ENCODE measurements at regions not wholly inside any gene's neighbourhood (a gene's known extent, or its start where the extent isn't known, plus 50 kb on each side); places are given as distances from the start of the nearest gene placed in this dataset.
"Not testable (repeated sequence)": the region's sequence is repeated elsewhere in the genome, so short reads cannot be mapped to it uniquely, and the experiment has no call there.

DNA sequence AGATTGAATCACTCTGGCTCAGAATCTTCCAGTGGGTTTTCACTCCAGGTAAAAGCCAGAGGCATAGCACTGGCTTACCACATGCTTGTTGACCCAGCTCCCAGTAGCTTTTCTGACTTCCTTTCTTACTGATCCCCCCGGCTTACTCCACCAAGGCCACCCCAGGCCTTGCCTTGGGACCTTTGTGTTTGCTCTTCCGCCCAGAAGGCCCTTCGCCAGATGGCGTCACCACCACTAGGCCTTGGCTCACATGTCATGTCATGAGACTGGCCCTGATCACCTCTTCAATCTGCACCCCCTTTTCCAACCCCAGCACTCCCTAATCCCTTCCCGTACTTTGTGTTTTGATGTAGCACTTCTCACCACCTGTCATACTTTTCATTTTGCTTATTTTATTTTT is 98.5 kb upstream of the UMPS start:
- DNase-seq (ENCODE audit: low read depth, low spot score) = no peak

DNA sequence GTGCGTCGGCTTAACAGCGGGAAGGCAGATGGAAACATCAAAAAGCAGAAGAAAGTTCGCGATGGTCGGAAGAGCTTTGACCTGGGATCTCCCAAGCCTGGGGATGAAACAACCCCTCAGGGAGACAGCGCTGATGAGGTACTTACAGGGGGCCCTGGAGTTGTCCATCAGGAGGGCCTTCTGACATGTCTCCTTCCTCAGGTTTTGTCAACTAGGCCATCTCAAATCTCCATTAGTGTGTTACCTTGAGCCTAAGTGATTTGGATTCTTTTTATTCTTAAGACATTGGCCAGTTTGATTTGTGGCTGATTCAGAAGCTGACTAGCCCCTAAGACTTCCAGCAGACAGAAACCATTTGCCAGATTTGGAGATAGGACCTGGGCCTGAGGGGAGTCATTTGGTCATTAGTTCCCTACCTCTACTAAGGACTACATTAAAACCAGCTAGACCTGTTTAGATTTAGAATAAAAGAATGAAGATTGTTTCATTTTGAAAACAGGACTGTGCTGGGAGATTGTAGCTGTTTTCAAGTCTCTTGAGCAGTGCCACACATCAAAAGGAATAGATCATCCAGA is 97.6 kb upstream of the UMPS start:
- DNase-seq (ENCODE audit: low read depth, low spot score) = no peak

DNA sequence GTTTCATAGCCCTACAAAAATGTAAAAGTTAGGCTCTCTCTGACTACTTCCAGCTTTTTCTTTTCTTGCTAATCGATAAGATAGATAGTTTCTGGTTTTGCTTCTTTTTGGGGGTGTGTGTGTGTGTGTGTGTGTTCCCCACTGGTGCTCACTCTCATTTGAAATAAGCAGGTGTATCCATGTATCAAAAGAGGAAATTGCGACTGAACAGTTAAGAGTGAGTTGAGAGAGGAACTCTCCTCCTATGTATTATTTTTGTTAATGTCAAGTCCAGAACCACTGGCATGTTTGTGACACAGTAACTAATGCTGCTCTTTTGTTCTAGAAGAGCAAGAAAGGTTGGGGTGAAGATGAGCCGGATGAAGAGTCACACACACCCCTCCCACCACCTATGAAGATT is 96.7 kb upstream of the UMPS start:
- DNase-seq (ENCODE audit: low read depth, low spot score) = no peak

DNA sequence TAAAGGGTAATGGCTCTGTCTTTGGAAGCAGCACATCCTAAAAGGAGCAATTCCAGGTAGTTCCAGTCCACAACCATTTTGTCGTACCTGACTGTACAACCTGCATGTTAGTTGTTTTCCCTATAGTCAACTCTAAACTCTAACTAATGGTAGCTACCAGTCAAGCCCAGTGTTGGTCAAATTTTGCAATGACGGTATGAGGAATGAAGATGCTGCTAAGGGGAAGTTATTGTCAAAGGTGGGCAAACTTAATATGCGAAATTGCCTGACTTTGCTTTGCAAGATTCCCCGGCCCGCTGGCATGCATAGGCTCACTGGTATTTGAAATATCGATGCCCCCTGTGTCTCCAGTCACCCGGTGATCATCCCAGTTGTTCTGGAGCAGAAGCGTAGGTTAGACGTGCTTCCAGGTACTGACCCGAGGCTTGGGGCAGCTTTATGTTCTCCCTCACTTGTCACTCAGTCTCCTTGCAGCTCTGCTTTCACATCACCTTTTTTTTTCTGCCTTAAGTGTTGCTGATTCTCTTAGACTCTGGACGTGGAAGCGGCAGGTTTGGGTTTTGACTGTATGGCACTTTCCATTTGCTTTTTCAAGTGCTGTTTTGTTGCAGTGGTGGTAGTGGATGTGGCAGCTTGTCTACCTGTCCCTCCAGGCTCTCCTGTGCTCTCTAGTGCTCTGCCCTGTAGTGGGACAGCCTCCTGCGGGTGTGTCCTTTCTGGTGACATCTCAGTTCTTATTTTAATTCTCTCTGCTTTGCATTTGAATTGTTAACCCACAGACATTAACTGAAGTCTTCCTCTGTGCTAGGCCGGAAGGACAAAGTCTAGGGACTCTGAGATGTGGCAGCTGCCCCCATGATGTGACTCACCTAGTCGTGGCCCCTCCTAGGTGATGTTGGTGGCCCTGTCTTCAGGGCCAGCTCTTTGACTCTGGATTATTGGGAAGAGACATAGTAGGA is 95.8 kb upstream of the UMPS start:
- DNase-seq (ENCODE audit: low read depth, low spot score) = no peak

DNA sequence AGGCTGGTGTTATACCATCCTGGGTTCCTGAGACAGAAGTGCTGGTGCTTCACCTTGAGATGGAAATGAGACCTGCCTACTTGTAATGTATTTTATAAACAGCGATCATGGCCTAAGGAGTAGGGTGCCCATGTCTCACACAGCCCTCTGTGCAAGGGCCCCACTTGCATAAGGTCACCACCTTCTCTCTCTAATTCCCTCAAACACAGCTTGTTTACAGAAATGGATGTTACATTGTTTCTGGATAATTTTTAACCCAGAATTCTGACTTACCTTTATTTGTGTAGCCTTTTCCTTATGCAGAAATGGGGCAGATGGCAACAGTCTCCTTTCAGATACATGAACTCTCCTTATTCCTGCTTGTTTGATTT is 95.1 kb upstream of the UMPS start:
- no peak for DNase-seq (ENCODE audit: low read depth, low spot score)

DNA sequence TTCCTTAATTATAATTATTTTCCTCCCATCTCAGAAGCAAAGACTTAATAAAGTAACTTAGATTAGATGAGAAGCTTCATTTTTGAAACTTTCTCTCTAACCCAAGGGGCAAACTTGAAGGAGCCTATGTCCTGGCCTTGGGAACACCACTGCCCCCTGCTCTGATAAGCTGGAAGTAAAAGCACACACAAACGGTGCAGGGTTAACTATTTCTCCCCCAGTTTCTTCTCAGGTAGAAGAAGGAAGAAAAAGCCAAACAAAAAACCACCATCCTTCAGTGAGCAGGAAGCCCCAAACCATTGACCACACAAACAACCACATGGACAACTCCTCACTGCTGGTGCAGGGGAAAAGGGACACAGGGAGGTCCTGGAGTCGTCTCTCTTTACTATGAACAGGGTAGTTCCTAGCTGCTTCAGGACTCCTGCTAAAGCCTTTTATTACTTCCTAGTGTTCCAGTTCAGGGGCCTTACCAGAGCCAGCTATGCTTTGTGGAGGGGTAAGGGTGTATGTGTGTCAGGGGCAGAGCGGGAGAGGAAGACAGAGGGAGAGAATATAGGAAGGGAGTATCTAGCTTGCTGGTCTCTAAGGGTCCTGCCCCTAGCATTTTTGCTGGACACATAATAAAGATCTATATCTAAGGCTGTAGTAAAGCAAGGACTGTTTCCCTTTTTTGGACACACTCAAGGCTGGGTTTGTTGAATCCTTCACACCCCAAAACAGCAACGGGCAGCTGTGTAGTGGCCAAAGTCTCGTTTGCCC is 94.0 kb upstream of the UMPS start:
- DNase-seq (ENCODE audit: low read depth, low spot score) = no peak

DNA sequence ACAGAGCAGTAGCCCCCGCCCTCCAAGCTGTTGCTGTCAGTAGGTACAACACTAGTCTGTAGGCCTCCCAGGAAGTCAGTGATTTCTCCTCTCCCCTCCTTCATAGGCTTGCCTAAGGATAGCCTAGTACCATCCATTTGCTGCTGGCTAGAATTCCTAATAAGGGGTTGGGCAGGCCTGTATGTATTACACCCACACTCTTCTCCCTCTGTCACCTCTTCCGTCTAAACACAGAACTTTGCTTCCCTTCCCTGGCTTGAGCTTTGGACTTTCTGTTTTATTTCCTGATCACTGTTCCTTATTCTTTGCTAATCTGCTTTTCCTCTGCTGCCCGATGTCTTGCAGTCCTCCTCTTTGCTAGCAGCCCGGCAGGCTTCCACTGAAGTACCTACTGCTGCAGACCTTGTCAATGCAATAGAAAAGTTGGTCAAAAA is 93.4 kb upstream of the UMPS start:
- DNase-seq (ENCODE audit: low read depth, low spot score) = no peak

DNA sequence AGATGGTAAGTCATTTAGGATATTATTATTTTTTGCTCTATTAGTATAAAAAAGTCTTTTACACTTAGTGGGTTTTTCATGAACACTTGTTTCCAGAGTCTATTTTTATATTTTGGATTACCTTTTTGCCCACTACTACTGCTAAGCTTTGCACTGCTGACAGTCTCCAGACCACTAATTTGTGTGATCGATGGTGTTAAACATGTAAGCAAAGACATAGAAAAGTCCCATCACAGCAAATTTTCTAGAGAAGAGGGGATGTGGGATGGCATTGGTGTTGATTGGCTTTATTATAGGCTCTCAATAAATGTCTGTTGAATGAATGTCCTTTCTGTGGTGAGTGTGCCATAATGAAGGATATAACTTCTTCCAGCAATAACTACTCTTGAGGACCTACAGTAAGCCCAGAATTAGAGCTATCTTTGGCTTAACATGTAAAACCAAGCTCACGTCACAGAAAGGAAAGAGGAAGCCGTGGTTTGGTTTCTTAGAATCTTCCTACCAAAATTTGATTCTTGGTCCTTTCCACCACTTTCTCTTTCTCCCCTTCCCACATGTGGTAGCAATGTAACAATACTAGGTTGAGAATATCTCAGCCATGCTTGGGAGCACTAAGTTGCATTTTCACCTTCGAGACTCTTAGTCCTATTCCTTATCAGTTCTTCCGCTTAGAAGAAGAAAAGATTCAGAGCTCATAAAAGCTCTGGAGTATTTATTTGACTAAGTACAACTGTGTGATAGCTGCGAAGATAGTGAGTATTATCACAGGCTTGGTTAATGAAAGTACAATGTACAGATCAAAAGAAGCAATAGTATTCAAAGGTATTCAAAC is 90.6 kb upstream of the UMPS start:
- no peak for DNase-seq (ENCODE audit: low read depth, low spot score)

DNA sequence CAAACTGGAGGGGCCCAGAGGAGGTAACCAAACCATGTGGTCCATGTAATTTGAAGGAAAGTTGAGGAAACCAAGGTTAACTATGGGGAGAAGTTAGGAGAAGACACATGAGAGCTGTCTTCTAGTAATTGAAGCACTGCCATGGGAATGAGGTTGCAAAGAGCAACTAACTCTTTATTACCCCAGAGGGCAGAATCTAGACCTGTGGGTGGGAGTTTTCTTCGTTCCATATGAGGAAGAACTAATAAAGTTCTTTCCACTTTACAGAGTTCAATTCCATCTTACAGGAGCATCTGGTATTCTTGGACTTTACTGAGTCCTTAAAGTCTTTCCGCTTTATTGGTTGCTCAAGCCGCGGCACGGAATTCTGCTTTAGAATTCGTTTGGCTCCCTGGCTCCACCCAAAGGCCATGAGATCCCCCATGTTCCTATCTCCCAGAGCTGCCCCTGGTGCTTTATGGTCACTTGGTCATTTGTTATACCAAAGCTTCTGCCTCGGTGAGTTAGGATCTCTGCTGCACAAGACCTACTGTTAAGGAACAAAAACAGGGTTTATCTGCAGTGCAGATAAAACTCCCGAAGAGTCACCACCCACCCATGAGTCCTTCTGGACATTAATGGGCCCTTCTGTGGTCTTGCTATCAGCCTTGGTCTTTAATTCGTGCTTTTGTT is 89.5 kb upstream of the UMPS start:
- no peak for DNase-seq (ENCODE audit: low read depth, low spot score)

DNA sequence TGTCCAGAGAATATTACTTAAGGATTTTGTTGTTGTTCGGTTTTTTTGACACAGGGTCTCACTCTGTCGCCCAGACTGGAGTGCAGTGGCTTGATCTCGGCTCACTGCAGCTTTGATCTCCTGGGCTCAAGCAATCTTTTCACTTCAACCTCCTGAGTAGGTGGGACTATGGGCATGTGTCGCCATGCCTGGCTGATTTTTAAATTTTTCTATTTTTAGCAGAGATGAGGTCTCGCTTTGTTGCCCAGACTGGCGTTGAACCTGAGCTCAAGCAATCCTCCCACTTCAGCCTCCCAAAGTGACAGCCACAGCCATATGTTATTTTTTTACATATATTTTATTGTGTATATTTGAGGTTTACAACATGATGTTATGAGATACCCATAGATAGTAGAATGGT is 86.8 kb upstream of the UMPS start:
- DNase-seq (ENCODE audit: low read depth, low spot score) = no peak

DNA sequence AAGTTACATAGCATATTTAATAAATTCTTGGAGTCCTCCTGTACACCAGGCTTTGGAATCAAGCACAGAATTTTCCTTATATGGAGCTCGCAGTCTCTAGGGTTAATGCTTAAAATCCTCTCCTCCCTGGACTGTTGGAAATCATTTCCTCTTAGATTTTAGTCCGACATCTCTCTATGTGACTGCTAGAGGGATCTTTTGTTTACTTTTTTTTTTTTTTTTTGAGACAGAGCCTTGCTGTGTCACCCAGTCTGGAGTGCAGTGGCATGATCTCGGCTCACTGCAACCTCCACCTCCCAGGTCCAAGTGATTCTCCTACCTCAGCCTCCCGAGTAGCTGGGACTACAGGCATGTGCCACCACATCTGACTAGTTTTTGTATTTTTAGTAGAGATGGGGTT is 84.1 kb upstream of the UMPS start:
- not testable (repeated sequence) for DNase-seq (ENCODE audit: low read depth, low spot score)

DNA sequence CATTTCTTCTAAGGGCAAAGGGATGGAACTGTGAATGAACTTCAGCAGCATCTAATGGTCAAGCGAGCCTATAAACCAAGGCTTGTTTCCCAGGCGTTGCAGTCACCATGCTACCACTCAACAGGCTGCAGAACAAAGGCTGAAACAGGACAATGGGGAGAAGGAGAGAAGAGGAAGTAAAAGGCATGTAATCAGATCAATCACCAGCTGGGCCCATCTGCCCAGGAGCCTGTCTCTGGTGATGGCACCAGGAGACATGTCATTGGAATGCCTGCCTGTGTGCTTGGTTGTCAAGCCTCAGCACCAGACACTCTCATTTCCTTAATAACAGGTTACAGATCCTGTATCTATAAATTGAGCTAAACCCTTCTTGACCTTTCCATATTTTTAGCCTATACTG is 81.7 kb upstream of the UMPS start:
- no peak for DNase-seq (ENCODE audit: low read depth, low spot score)

DNA sequence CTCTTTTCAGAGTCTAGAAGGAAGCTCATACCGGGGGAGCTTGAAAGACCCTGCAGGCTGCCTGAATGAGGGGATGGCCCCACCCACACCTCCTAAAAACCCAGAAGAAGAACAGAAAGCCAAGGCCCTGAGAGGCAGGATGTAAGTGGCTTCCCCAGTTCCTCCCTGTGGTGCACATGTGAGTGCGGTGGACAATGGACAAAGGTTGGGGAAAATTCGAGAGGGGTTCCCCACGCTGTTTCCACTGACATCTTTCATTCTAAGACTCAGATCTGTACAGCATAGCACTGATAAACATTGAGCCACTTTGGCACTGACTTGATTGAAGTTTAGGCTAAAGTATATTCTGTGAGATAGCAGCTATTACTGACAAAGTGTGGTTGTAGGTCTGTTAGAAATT is 79.5 kb upstream of the UMPS start:
- DNase-seq (ENCODE audit: low read depth, low spot score) = no peak

DNA sequence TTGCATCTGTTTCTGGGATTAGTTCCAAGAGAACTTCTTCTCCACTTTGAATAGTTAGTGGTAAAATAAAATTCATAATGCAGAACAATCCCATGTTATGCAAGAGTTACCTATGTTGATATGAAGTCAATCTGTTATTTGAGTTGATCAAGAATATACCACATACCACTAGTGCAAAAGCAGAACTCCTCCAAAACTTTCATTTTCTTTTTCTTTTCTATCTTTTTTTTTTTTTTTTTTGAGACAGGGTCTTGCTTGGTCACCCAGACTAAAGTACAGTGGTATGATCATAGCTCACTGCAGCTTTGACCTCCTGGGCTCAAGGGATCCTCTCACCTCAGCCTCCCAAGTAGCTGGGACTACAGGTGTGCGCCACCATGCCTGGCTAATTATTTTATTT is 78.8 kb upstream of the UMPS start:
- not testable (repeated sequence) for DNase-seq (ENCODE audit: low read depth, low spot score)

DNA sequence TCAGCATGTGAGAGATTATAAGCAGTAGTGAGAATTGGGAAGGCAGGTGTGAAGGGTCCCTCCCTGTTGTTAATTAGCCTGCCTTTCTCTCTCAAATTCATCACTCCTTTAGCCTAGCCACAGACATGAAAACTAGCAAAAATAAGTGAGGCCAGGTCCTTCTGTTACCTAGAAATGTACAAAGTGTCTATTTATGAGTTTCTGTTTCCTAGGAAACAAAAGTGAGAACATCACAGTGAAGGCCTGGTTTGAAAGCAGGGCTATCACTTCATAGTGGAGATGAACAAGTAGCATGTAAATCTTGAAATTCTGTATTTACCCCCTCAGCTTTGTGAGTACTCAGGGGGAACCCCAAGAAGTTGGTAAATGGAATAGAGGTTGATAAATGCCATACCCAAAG is 78.2 kb upstream of the UMPS start:
- DNase-seq (ENCODE audit: low read depth, low spot score) = no peak

DNA sequence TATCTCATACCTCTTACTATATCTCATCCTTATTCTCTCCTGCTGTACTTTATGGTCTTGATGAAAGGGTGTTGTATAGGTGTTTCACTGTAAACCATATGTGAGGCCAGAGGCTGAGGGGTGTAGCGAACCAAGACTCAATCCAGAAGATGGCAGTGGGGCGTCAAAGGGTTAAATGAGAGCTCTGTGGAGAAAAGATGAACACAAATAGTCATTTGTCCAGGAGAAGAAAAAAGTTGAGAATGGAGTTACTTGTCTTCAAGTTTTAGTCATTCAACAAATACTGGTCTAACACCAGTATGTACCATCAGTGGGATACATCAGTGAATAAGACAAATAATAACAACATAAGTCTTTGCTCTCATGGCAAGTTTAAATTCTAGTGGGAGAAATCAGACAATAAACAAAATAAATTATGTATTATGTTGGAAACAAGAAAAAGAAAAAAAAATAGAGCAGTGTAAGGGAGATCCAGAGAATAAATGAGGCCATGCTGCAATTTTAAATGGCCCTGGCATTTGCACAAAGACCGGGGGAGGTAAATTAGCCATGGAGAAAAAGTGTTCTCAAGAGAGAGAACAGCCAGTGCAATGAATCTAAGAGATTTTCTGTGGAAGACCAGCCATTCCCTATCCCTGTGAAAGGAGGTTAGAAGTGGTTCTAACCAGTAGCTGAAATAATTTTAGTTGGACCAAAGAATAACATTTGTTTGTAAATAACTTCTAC is 77.0 kb upstream of the UMPS start:
- no peak for DNase-seq (ENCODE audit: low read depth, low spot score)

DNA sequence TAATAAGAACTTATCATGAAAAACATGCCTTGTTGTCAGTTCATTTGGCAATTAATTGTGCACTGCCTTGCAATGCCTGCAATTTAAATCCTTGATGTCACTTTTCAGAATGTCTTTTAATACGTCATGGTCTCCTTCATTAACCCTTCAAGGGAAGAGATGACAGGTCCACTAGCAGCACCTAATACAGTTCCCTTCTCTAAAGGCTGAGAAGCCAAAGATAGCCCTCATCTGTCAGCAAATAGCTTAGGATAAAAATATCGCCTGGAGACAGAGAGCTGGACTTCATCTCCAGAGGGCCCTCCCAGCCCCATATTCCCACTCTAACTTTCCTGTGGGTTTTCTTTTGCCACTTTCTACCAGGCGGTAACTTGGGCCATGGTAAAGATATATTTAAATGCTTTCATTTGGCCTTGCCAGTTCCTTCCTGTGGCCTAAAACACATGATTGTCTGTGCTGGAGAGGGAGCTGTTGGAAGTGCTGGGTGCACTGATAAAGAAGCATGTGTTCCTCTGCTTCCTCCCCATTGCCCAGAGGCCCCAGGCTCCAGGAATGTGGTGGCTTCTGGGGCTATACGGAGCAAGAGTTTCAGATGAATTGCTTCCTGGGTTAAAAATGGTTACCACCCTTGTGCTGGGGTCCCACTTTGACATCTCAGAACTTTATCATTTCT is 76.3 kb upstream of the UMPS start:
- DNase-seq (ENCODE audit: low read depth, low spot score) = no peak

DNA sequence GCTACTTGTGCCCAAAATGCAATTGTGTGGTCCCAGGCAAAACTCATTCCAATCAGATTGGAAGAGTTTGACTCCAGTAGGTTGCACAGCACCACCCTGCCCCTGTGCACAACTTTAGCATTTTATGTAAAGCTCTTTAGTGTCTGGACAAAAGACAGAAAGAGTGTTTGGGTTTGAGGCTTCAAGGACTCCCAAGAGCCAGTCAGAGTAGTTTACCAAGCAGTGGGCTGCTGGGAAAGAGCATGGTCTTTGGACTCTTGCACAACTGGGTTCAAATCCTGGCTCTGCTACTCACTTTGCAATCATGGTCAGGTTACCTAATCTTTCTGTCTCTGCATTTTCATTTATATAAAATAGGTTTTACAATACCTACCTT is 75.8 kb upstream of the UMPS start:
- DNase-seq (ENCODE audit: low read depth, low spot score) = no peak

DNA sequence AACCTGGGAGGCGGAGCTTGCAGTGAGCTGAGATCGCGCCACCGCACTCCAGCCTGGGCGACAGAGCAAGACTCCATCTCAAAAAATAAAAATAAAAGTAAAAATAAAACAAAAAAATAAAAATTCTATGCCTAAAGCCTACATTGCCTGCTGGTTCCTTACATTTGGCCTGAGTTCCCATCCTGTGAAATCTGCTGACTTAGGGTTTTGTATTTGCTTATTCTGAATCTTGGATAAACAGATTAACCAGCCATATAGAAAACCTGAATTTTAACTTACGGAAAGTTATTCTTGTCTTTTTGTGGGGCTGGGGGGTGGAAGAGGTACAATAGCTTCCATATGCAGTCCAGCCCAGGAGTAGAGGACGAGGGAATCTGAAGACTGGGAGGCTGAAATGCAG is 73.7 kb upstream of the UMPS start:
- DNase-seq (ENCODE audit: low read depth, low spot score) = no peak

DNA sequence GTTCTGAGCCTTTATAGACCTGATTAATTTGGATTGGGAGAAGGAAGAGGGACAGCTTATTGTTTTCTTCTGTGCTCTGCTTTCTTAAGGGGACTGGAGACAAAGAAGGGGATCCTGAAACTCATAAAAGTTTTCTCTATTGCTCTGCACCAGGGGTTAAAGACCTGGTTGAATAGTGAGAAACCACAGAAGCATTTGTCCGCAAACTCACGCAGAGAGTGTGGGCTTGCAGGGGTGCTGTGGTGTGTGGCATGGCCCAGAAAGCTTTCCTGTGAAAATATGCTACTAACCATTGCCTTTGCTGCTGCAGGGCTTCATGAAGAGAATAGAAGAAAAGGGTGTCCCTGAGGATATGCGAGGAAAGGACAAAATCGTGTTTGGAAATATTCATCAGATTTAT is 73.1 kb upstream of the UMPS start:
- no peak for DNase-seq (ENCODE audit: low read depth, low spot score)

Measured in pulmonary artery endothelial cell (primary cell).